ENCODE measurements at regions not wholly inside any gene's neighbourhood (a gene's known extent, or its start where the extent isn't known, plus 50 kb on each side); places are given as distances from the start of the nearest gene placed in this dataset.
"Not testable (repeated sequence)": the region's sequence is repeated elsewhere in the genome, so short reads cannot be mapped to it uniquely, and the experiment has no call there.

DNA sequence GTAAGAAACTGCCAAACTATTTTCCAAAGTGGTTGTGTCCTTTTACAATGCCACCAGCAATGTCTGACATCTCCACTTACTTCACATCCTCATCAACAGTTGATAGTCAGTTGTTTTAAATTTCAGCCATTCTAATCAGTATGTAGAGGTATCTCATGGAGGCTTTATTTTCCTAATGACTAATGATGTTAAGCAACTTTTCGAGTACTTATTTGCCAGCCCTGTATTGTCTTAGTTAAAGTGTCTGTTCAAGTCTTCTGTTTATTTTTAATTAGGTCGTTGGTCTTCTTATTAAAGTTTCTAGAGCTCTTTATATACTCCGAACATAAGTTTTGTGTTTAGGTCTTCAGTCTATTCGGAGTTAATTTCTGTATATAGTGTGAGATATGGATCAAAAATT is 54.9 kb upstream of the NBPF12 start:
- not testable (repeated sequence) for H3K4me3 Mint-ChIP-seq; H3K9ac ChIP-seq (ENCODE audit: extremely low read depth, low read length, poor library complexity, severe bottlenecking); H3K4me1 Mint-ChIP-seq

DNA sequence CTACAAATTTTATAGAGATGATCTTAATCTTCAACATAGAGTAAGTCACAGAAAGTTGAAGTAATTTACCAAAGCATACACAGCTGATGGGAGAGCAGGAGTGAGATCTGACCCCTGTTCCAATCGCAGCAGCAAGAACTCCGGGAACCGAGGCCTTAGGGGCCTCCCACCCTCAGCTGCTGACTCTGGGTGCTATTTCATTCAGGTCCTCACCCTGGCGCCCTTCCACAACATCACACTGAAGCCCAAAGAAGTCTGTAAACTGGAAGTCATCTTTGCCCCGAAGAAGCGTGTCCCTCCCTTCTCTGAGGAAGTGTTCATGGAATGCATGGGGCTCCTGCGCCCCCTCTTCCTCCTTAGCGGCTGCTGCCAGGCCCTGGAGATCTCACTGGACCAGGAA is 57.0 kb upstream of the NBPF12 start:
- WGBS, 2 experiments (ENCODE audit: insufficient coverage in 1 of 2, insufficient read length in 1 of 2), result 73% methylated on average over 3 of the region's 8 CpGs; no CpG with 5 or more reads in 1 of the 2 experiments
- H3K27ac Mint-ChIP-seq; H3K9ac ChIP-seq (ENCODE audit: extremely low read depth, low read length, poor library complexity, severe bottlenecking); H3K9me3 ChIP-seq (ENCODE audit: control insufficient read depth, low read length); H3K36me3 Mint-ChIP-seq (ENCODE audit: low read depth); H3K27me3 Mint-ChIP-seq (ENCODE audit: insufficient read depth); DNase-seq; H3K27ac ChIP-seq (ENCODE audit: low read depth, low read length); H3K9me3 Mint-ChIP-seq; H3K4me1 Mint-ChIP-seq; H3K27me3 ChIP-seq (ENCODE audit: control insufficient read depth, insufficient read depth, low read length, poor library complexity, severe bottlenecking); H3K4me1 ChIP-seq (ENCODE audit: control insufficient read depth, insufficient read depth, low read length); H3K4me3 ChIP-seq (ENCODE audit: low read length); H3K4me3 Mint-ChIP-seq; H3K36me3 ChIP-seq (ENCODE audit: control insufficient read depth, insufficient read depth, low read length): not testable (repeated sequence)
- TF ChIP-seq CTCF (conservative IDR thresholded peaks at IDR 0.05), result peak; percentile 15

More for the DNA sequence above, 54.9 kb upstream of the NBPF12 start:
- not testable (repeated sequence) for H3K27me3 Mint-ChIP-seq (ENCODE audit: insufficient read depth); H3K36me3 Mint-ChIP-seq (ENCODE audit: low read depth); H3K27me3 ChIP-seq (ENCODE audit: control insufficient read depth, insufficient read depth, low read length, poor library complexity, severe bottlenecking); H3K9me3 ChIP-seq (ENCODE audit: control insufficient read depth, low read length); H3K27ac Mint-ChIP-seq; H3K36me3 ChIP-seq (ENCODE audit: control insufficient read depth, insufficient read depth, low read length); H3K4me1 ChIP-seq (ENCODE audit: control insufficient read depth, insufficient read depth, low read length); H3K27ac ChIP-seq (ENCODE audit: low read depth, low read length); H3K4me3 ChIP-seq (ENCODE audit: low read length); DNase-seq; H3K9me3 Mint-ChIP-seq
- no CpG with 5 or more reads among the region's 4 CpGs for WGBS, 2 experiments (ENCODE audit: insufficient coverage in 1 of 2, insufficient read length in 1 of 2)

GRCh38 chr1:146863799-146864319 is 74.3 kb upstream of the NBPF12 start:
- H3K4me3 Mint-ChIP-seq, result not testable (repeated sequence)
- 100% methylated on average over 1 of the region's 3 CpGs; no CpG with 5 or more reads in 1 of the 2 experiments for WGBS, 2 experiments (ENCODE audit: insufficient coverage in 1 of 2, insufficient read length in 1 of 2)

GRCh38 chr1:146853147-146853546 is 85.0 kb upstream of the NBPF12 start:
- not testable (repeated sequence) for H3K4me3 ChIP-seq (ENCODE audit: low read length); H3K9me3 ChIP-seq (ENCODE audit: control insufficient read depth, low read length); H3K4me3 Mint-ChIP-seq; H3K27ac ChIP-seq (ENCODE audit: low read depth, low read length); H3K27ac Mint-ChIP-seq; H3K4me1 ChIP-seq (ENCODE audit: control insufficient read depth, insufficient read depth, low read length); H3K36me3 ChIP-seq (ENCODE audit: control insufficient read depth, insufficient read depth, low read length); H3K9me3 Mint-ChIP-seq; H3K36me3 Mint-ChIP-seq (ENCODE audit: low read depth); H3K27me3 ChIP-seq (ENCODE audit: control insufficient read depth, insufficient read depth, low read length, poor library complexity, severe bottlenecking); H3K4me1 Mint-ChIP-seq; H3K9ac ChIP-seq (ENCODE audit: extremely low read depth, low read length, poor library complexity, severe bottlenecking); H3K27me3 Mint-ChIP-seq (ENCODE audit: insufficient read depth)
- peak; percentile 63 for DNase-seq
- WGBS, 2 experiments (ENCODE audit: insufficient coverage in 1 of 2, insufficient read length in 1 of 2), result 19 to 68% methylated on average over 2 to 5 of the region's 9 CpGs

More at GRCh38 chr1:146863799-146864319, 74.3 kb upstream of the NBPF12 start:
- H3K27ac ChIP-seq (ENCODE audit: low read depth, low read length); H3K4me3 ChIP-seq (ENCODE audit: low read length); H3K9me3 Mint-ChIP-seq; H3K4me1 ChIP-seq (ENCODE audit: control insufficient read depth, insufficient read depth, low read length); DNase-seq; H3K27me3 Mint-ChIP-seq (ENCODE audit: insufficient read depth); H3K27me3 ChIP-seq (ENCODE audit: control insufficient read depth, insufficient read depth, low read length, poor library complexity, severe bottlenecking); H3K36me3 Mint-ChIP-seq (ENCODE audit: low read depth); H3K27ac Mint-ChIP-seq; H3K36me3 ChIP-seq (ENCODE audit: control insufficient read depth, insufficient read depth, low read length); H3K9me3 ChIP-seq (ENCODE audit: control insufficient read depth, low read length); H3K9ac ChIP-seq (ENCODE audit: extremely low read depth, low read length, poor library complexity, severe bottlenecking); H3K4me1 Mint-ChIP-seq: not testable (repeated sequence)

DNA sequence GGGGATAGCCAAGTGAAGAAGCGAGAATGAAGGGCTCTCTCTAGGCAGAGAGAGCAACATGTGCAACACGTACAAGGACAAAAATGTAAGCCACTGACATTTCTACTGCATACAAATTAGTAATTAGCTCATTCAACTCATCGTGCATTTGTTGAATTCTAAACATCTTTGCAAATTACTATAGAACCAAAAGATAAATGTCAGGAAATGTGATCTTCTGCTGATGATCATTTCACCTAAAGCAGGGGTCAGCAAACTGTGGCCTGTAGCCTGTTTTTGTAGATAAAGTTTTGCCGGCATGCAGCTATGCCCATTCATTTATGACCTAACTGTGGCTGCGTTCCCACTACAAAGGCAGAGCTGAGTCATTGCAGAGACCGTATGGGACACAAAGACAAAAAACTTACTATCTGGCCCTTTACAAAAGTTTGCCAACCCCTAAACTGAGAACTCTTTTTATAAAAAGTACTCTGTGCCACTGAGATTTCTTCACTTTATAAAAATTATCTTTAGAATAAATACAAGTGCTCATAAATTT is 87.7 kb upstream of the NBPF12 start:
- DNase-seq; H3K9me3 ChIP-seq (ENCODE audit: control insufficient read depth, low read length); H3K27me3 Mint-ChIP-seq (ENCODE audit: insufficient read depth); H3K27me3 ChIP-seq (ENCODE audit: control insufficient read depth, insufficient read depth, low read length, poor library complexity, severe bottlenecking); H3K4me3 Mint-ChIP-seq; H3K4me1 ChIP-seq (ENCODE audit: control insufficient read depth, insufficient read depth, low read length); H3K27ac Mint-ChIP-seq; H3K4me1 Mint-ChIP-seq; H3K9ac ChIP-seq (ENCODE audit: extremely low read depth, low read length, poor library complexity, severe bottlenecking); H3K9me3 Mint-ChIP-seq; H3K36me3 ChIP-seq (ENCODE audit: control insufficient read depth, insufficient read depth, low read length); H3K27ac ChIP-seq (ENCODE audit: low read depth, low read length); H3K4me3 ChIP-seq (ENCODE audit: low read length); H3K36me3 Mint-ChIP-seq (ENCODE audit: low read depth): not testable (repeated sequence)
- WGBS, 2 experiments (ENCODE audit: insufficient coverage in 1 of 2, insufficient read length in 1 of 2), result 82 to 92% methylated on average over 2 to 5 of the region's 6 CpGs

- not testable (repeated sequence) for H3K27ac Mint-ChIP-seq; H3K27me3 ChIP-seq (ENCODE audit: control insufficient read depth, insufficient read depth, low read length, poor library complexity, severe bottlenecking); DNase-seq; H3K27me3 Mint-ChIP-seq (ENCODE audit: insufficient read depth); H3K9ac ChIP-seq (ENCODE audit: extremely low read depth, low read length, poor library complexity, severe bottlenecking); H3K27ac ChIP-seq (ENCODE audit: low read depth, low read length); H3K9me3 Mint-ChIP-seq; H3K36me3 Mint-ChIP-seq (ENCODE audit: low read depth); H3K4me1 Mint-ChIP-seq; H3K4me3 ChIP-seq (ENCODE audit: low read length); H3K9me3 ChIP-seq (ENCODE audit: control insufficient read depth, low read length); H3K36me3 ChIP-seq (ENCODE audit: control insufficient read depth, insufficient read depth, low read length); H3K4me1 ChIP-seq (ENCODE audit: control insufficient read depth, insufficient read depth, low read length); H3K4me3 Mint-ChIP-seq
- no CpG with 5 or more reads among the region's 1 CpG for WGBS, 2 experiments (ENCODE audit: insufficient coverage in 1 of 2, insufficient read length in 1 of 2)
Measured at GRCh38 chr1:146838725-146839124, 99.4 kb upstream of the NBPF12 start.
